CD4-positive, alpha-beta T cell (primary cell): ENCODE measurements at regions not wholly inside any gene's neighbourhood (a gene's known extent, or its start where the extent isn't known, plus 50 kb on each side); places are given as distances from the start of the nearest gene placed in this dataset.
"Not testable (repeated sequence)": the region's sequence is repeated elsewhere in the genome, so short reads cannot be mapped to it uniquely, and the experiment has no call there.

ENCODE experiments used
- ATAC-seq: fragments of 200-7000 bp; cut with Tn5 transposase; one replicate; pipeline ENCODE4 v1.10.0; 2022; ENCODE audit warnings: mild to moderate bottlenecking; ENCODE audit not compliant: poor library complexity
- CTCF ChIA-PET: fragments of 350-600 bp; sonication (Branson Sonifier 250); formaldehyde crosslinking; loops from one replicate; lab custom pipeline; 2021; ENCODE audit warnings: antibody characterized with exemption, inconsistent platforms; lab: Charles Lee
- POLR2A ChIA-PET: fragments of 350-600 bp; sonication (Branson Sonifier 250); formaldehyde crosslinking; loops from one replicate; lab custom pipeline; 2021; ENCODE audit warnings: antibody characterized with exemption, inconsistent platforms; lab: Charles Lee
- DNase-seq, 14 experiments: peaks; one replicate each; pipeline ENCODE4 v3.0.0-alpha.2; 2013 to 2020; ENCODE audit warnings: mixed read lengths in 2 of 14
- H3K27ac ChIP-seq, 2 donors: one replicate each; pipeline versions ENCODE4 v1.5.1 to v1.7.0; 2013; ENCODE audit warnings: low read length in 2 of 2, low read depth in 1 of 2, mild to moderate bottlenecking in 1 of 2
- H3K27me3 ChIP-seq, 2 experiments: 1 replicate in 1 of 2; 2 replicates in 1 of 2; pipeline versions ENCODE4 v1.6.1 to v1.7.0; 2013; ENCODE audit warnings: low read length in 2 of 2, control low read depth in 1 of 2, mild to moderate bottlenecking in 1 of 2, moderate library complexity in 1 of 2; ENCODE audit not compliant: insufficient read depth in 2 of 2, control insufficient read depth in 1 of 2
- H3K36me3 ChIP-seq: one replicate; pipeline ENCODE4 v1.6.1; 2013; ENCODE audit warnings: low read length, control low read depth; ENCODE audit not compliant: insufficient read depth
- H3K4me1 ChIP-seq: one replicate; pipeline ENCODE4 v1.6.1; 2013; ENCODE audit warnings: low read length, control low read depth; ENCODE audit not compliant: insufficient read depth
- H3K4me3 ChIP-seq: one replicate; pipeline ENCODE4 v1.5.1; 2013; ENCODE audit warnings: mild to moderate bottlenecking, low read length, moderate library complexity
- H3K9me3 ChIP-seq, 2 experiments: 1 replicate in 1 of 2; 2 replicates in 1 of 2; pipeline versions ENCODE4 v1.6.1 to v1.7.0; 2013; ENCODE audit warnings: low read length in 2 of 2, mild to moderate bottlenecking in 2 of 2, control low read depth in 1 of 2, moderate library complexity in 1 of 2; ENCODE audit not compliant: control insufficient read depth in 1 of 2, insufficient read depth in 1 of 2
- H3K27ac Mint-ChIP-seq: one replicate; pipeline ENCODE4 v1.8.0; 2020; ENCODE audit warnings: mixed read lengths
- H3K27me3 Mint-ChIP-seq: one replicate; pipeline ENCODE4 v1.8.0; 2021; ENCODE audit warnings: mixed read lengths
- H3K36me3 Mint-ChIP-seq: one replicate; pipeline ENCODE4 v1.8.0; 2021; ENCODE audit warnings: low read depth, mixed read lengths
- H3K4me1 Mint-ChIP-seq: one replicate; pipeline ENCODE4 v1.8.0; 2021; ENCODE audit warnings: low read depth, mixed read lengths
- H3K4me3 Mint-ChIP-seq: one replicate; pipeline ENCODE4 v1.8.0; 2020; ENCODE audit warnings: mild to moderate bottlenecking, mixed read lengths
- H3K9me3 Mint-ChIP-seq: one replicate; pipeline ENCODE4 v1.8.0; 2020; ENCODE audit warnings: mixed read lengths
- CTCF ChIP-seq: fragments of 200-600 bp; IDR thresholded peaks from one replicate; pipeline ENCODE4 v1.8.0; 2022; ENCODE audit warnings: antibody characterized with exemption, mild to moderate bottlenecking
- intact Hi-C, 2 experiments: fragments of 100-400 bp; cut with DNase I in 1 of 2; cut with micrococcal nuclease in 1 of 2; formaldehyde crosslinking; loops; one replicate each; pipeline versions ENCODE4 v1.15.1 to v1.9.0; 2023 to 2025; cut with DNase I, micrococcal nuclease

- intact Hi-C loops, result no loop called here
- Histone ChIP-seq H3K4me1 (no peaks in the 10 kb centered on the region), H3K9me3 (no peaks in the 10 kb centered on the region), H3K27me3 (no peaks in the 10 kb centered on the region), H3K36me3 (no peaks in the 10 kb centered on the region), H3K27ac (no peak overlapping the region), H3K4me3 (no peak overlapping the region)
- Mint-ChIP-seq H3K27me3 (peaks cover 5% of the 10 kb centered on the region), H3K4me1 (no peaks in the 10 kb centered on the region), H3K27ac (no peak overlapping the region), H3K4me3 (no peak overlapping the region), H3K9me3 (no peaks in the 10 kb centered on the region), H3K36me3 (no peaks in the 10 kb centered on the region)
- TF ChIP-seq CTCF, result no peak
- POLR2A ChIA-PET, result no interaction called here
- CTCF ChIA-PET, result no interaction called here
- ATAC-seq (no peak), DNase-seq (no peak)
These were observed 397.6 kb downstream of the MDFIC start for GRCh38 chr7:115319541-115319940.

- H3K27me3 Mint-ChIP-seq, H3K36me3 Mint-ChIP-seq, H3K4me3 ChIP-seq, CTCF ChIA-PET, H3K4me1 ChIP-seq, H3K4me3 Mint-ChIP-seq, H3K9me3 Mint-ChIP-seq, POLR2A ChIA-PET, H3K36me3 ChIP-seq, H3K27ac Mint-ChIP-seq, H3K4me1 Mint-ChIP-seq, ATAC-seq, DNase-seq, intact Hi-C loops, H3K27me3 ChIP-seq, H3K27ac ChIP-seq, H3K9me3 ChIP-seq: not testable (repeated sequence)
These were observed 388.4 kb downstream of the MDFIC start for GRCh38 chr7:115310316-115310715.

- intact Hi-C loops, result no loop called here
- Mint-ChIP-seq H3K27me3 (no peaks in the 10 kb centered on the region), H3K4me1 (no peaks in the 10 kb centered on the region), H3K27ac (no peak overlapping the region), H3K36me3 (no peaks in the 10 kb centered on the region), H3K9me3 (no peaks in the 10 kb centered on the region), H3K4me3 (no peak overlapping the region)
- Histone ChIP-seq H3K4me3 (no peak overlapping the region), H3K36me3 (no peaks in the 10 kb centered on the region), H3K9me3 (no peaks in the 10 kb centered on the region), H3K27ac (no peak overlapping the region), H3K4me1 (no peaks in the 10 kb centered on the region), H3K27me3 (no peaks in the 10 kb centered on the region)
- CTCF ChIA-PET, result interaction anchor here (1.2 kb wide), 1 partner anchor 36 kb away, joined by 3 read pairs; no protein-coding TSS in a partner anchor
- POLR2A ChIA-PET, result interaction anchor here (1.4 kb wide), 1 partner anchor 77 kb away, joined by 3 read pairs; no protein-coding TSS in a partner anchor
- TF ChIP-seq CTCF, result no peak
- DNase-seq (no peak), ATAC-seq (no peak)
These were observed 384.7 kb downstream of the MDFIC start for GRCh38 chr7:115306586-115306985.

- Mint-ChIP-seq H3K4me3 (no peak overlapping the region), H3K27ac (no peak overlapping the region), H3K4me1 (no peaks in the 10 kb centered on the region), H3K36me3 (no peaks in the 10 kb centered on the region), H3K27me3 (no peaks in the 10 kb centered on the region), H3K9me3 (no peaks in the 10 kb centered on the region)
- H3K36me3 ChIP-seq, result no peaks in the 10 kb centered on the region
- no peak overlapping the region for H3K4me3 ChIP-seq
- TF ChIP-seq CTCF, result no peak
- no peak overlapping the region for H3K27ac ChIP-seq
- intact Hi-C loops, result no loop called here
- H3K9me3 ChIP-seq, result no peaks in the 10 kb centered on the region
- POLR2A ChIA-PET, result no interaction called here
- no peak for ATAC-seq
- no peak for DNase-seq
- no peaks in the 10 kb centered on the region for H3K4me1 ChIP-seq
- H3K27me3 ChIP-seq, result no peaks in the 10 kb centered on the region
- CTCF ChIA-PET, result interaction anchor here (1.8 kb wide), 1 partner anchor 9 kb away, joined by 5 read pairs; no protein-coding TSS in a partner anchor
These were observed 378.5 kb downstream of the MDFIC start for GRCh38 chr7:115300231-115300870.
